HEK293 (cell line): ENCODE measurements at regions not wholly inside any gene's neighbourhood (a gene's known extent, or its start where the extent isn't known, plus 50 kb on each side); places are given as distances from the start of the nearest gene placed in this dataset.
"Not testable (repeated sequence)": the region's sequence is repeated elsewhere in the genome, so short reads cannot be mapped to it uniquely, and the experiment has no call there.

Experiments used
- CTCF ChIA-PET: fragments of 350-600 bp; formaldehyde crosslinking; extraction: SDS; loops from one replicate; lab custom pipeline; 2021; ENCODE audit warnings: antibody characterized with exemption; lab: Yijun Ruan, JAX
- POLR2A ChIA-PET: fragments of 300-600 bp; formaldehyde crosslinking; extraction: SDS; loops from one replicate; lab custom pipeline; 2020; ENCODE audit warnings: antibody characterized with exemption, inconsistent platforms; lab: Yijun Ruan, JAX
- H3K27ac ChIP-seq: fragments of 200-500 bp; sonication (Bioruptor generic); 2 replicates; pipeline ENCODE4 v1.5.1; 2014; ENCODE audit warnings: low read depth, low read length, control low read depth, inconsistent platforms; ENCODE audit errors: extremely low read depth
- H3K36me3 ChIP-seq, 2 experiments: fragments of 200-500 bp in 1 of 2; sonication (Bioruptor generic) in 1 of 2; 1 replicate in 1 of 2; 2 replicates in 1 of 2; pipeline ENCODE4 v1.5.1; 2014 to 2017; ENCODE audit warnings: inconsistent platforms in 2 of 2, low read length in 2 of 2; ENCODE audit not compliant: control insufficient read depth in 2 of 2, insufficient read depth in 1 of 2
- H3K4me1 ChIP-seq: fragments of 200-500 bp; sonication (Bioruptor generic); 2 replicates; pipeline ENCODE4 v1.5.1; 2014; ENCODE audit warnings: mild to moderate bottlenecking, low read length, inconsistent platforms; ENCODE audit not compliant: control insufficient read depth, insufficient read depth
- H3K4me3 ChIP-seq: 2 replicates; pipeline ENCODE4 v1.5.1; 2011; ENCODE audit warnings: low read depth, mild to moderate bottlenecking, control low read depth, low read length, moderate library complexity
- H3K9me3 ChIP-seq: fragments of 200-500 bp; sonication (Bioruptor generic); 2 replicates; pipeline ENCODE4 v1.5.1; 2014; ENCODE audit warnings: low read depth, low read length, inconsistent platforms; ENCODE audit not compliant: control insufficient read depth, insufficient read depth
- CTCF ChIP-seq: fragments of 450-650 bp; formaldehyde crosslinking; IDR thresholded peaks from 2 replicates; pipeline ENCODE4 v1.5.1; 2016; ENCODE audit warnings: missing biosample characterization, missing genetic modification characterization
- GLIS1 ChIP-seq: fragments of 450-650 bp; formaldehyde crosslinking; IDR thresholded peaks from 2 replicates; pipeline ENCODE4 v1.5.1; 2016; ENCODE audit warnings: missing biosample characterization, missing genetic modification characterization
- GLIS2 ChIP-seq: fragments of 450-650 bp; formaldehyde crosslinking; IDR thresholded peaks from 2 replicates; pipeline ENCODE4 v1.5.1; 2016; ENCODE audit warnings: missing biosample characterization, missing genetic modification characterization
- HOXC10 ChIP-seq: sonication (generic); formaldehyde crosslinking; IDR thresholded peaks from 2 replicates; pipeline ENCODE4 v1.8.1; 2023; ENCODE audit warnings: mild to moderate bottlenecking, missing genetic modification reagents
- PRDM10 ChIP-seq: fragments of 450-650 bp; formaldehyde crosslinking; IDR thresholded peaks from 2 replicates; pipeline ENCODE4 v1.5.1; 2016; ENCODE audit warnings: missing biosample characterization, missing genetic modification characterization
- TRIM28 ChIP-seq: IDR thresholded peaks from 2 replicates; pipeline ENCODE4 v1.6.1; 2011; ENCODE audit warnings: low read length, control low read depth, borderline replicate concordance
- TSHZ1 ChIP-seq: fragments of 450-650 bp; formaldehyde crosslinking; IDR thresholded peaks from 2 replicates; pipeline ENCODE4 v1.5.1; 2016; ENCODE audit warnings: missing biosample characterization, missing genetic modification characterization, borderline replicate concordance
- ZFP37 ChIP-seq: fragments of 450-650 bp; formaldehyde crosslinking; IDR thresholded peaks from 2 replicates; pipeline ENCODE4 v1.5.1; 2016; ENCODE audit warnings: missing biosample characterization, missing genetic modification characterization
- ZNF19 ChIP-seq: fragments of 450-650 bp; formaldehyde crosslinking; IDR thresholded peaks from 2 replicates; pipeline ENCODE4; 2016; ENCODE audit warnings: missing biosample characterization, missing genetic modification characterization, low read depth
- ZNF2 ChIP-seq: fragments of 450-650 bp; formaldehyde crosslinking; IDR thresholded peaks from 2 replicates; pipeline ENCODE4 v1.5.1; 2016; ENCODE audit warnings: missing biosample characterization, missing genetic modification characterization
- ZNF211 ChIP-seq: fragments of 450-650 bp; formaldehyde crosslinking; IDR thresholded peaks from 2 replicates; pipeline ENCODE4 v1.5.1; 2016; ENCODE audit warnings: low read depth, missing biosample characterization, missing genetic modification characterization
- ZNF223 ChIP-seq: fragments of 450-650 bp; formaldehyde crosslinking; IDR thresholded peaks from 2 replicates; pipeline ENCODE4 v1.5.1; 2016; ENCODE audit warnings: missing biosample characterization, missing genetic modification characterization
- ZNF302 ChIP-seq: fragments of 450-650 bp; formaldehyde crosslinking; IDR thresholded peaks from 2 replicates; pipeline ENCODE4 v1.5.1; 2016; ENCODE audit warnings: missing biosample characterization, missing genetic modification characterization, low read depth
- ZNF701 ChIP-seq: fragments of 450-650 bp; formaldehyde crosslinking; IDR thresholded peaks from 2 replicates; pipeline ENCODE4 v1.5.1; 2016; ENCODE audit warnings: missing biosample characterization, missing genetic modification characterization
- ZNF777 ChIP-seq: fragments of 450-650 bp; formaldehyde crosslinking; IDR thresholded peaks from 2 replicates; pipeline ENCODE4 v1.5.1; 2017; ENCODE audit warnings: missing biosample characterization, missing genetic modification characterization, borderline replicate concordance
- ZSCAN16 ChIP-seq: fragments of 450-650 bp; formaldehyde crosslinking; IDR thresholded peaks from 2 replicates; pipeline ENCODE4 v1.5.1; 2016; ENCODE audit warnings: missing biosample characterization, missing genetic modification characterization

GRCh38 chr12:79991586-79991985 is 56.7 kb upstream of the PPP1R12A start (continued):
- TF ChIP-seq PRDM10, result no peak
- no peak for TF ChIP-seq ZNF701 (tag by site-specific recombination)
- TF ChIP-seq GLIS2 (tag by site-specific recombination), result no peak
- TF ChIP-seq GLIS1, result no peak
- TF ChIP-seq ZNF2 (tag by site-specific recombination), result no peak
- no peak for TF ChIP-seq TRIM28
- no peak for TF ChIP-seq ZNF223 (tag by site-specific recombination)
- no peak for TF ChIP-seq TSHZ1
- no peak for TF ChIP-seq ZSCAN16 (tag by site-specific recombination)
- TF ChIP-seq CTCF (tag by site-specific recombination), result no peak

- CTCF ChIA-PET, H3K4me1 ChIP-seq, POLR2A ChIA-PET, H3K9me3 ChIP-seq, H3K36me3 ChIP-seq, H3K4me3 ChIP-seq, H3K27ac ChIP-seq: not testable (repeated sequence)
These were observed 55.8 kb upstream of the PPP1R12A start for GRCh38 chr12:79990509-79991338.

GRCh38 chr12:79988368-79988767 is 53.5 kb upstream of the PPP1R12A start:
- Histone ChIP-seq H3K4me3 (no peak overlapping the region), H3K9me3 (no peaks in the 10 kb centered on the region), H3K4me1 (no peaks in the 10 kb centered on the region), H3K36me3 (no peaks in the 10 kb centered on the region), H3K27ac (no peak overlapping the region)
- ChIA-PET CTCF (no interaction called here), POLR2A (no interaction called here)
- TF ChIP-seq ZNF19 (tag by site-specific recombination), result no peak
- no peak for TF ChIP-seq ZNF302
- TF ChIP-seq ZNF777 (tag by site-specific recombination), result no peak
- no peak for TF ChIP-seq ZNF211 (tag by site-specific recombination)
- no peak for TF ChIP-seq HOXC10
- no peak for TF ChIP-seq ZFP37 (tag by site-specific recombination)
